ENCODE measurements at regions not wholly inside any gene's neighbourhood (a gene's known extent, or its start where the extent isn't known, plus 50 kb on each side); places are given as distances from the start of the nearest gene placed in this dataset.

- TF ChIP-seq POLR2A (IDR thresholded peaks at IDR 0.05) (no peak), CTCF (IDR thresholded peaks at IDR 0.05) (no peak), EP300 (IDR thresholded peaks at IDR 0.05) (no peak)
Observed at GRCh38 chr18:78309924-78310323, 669.7 kb upstream of the SALL3 start.

Data from sigmoid colon (tissue), 4 donors.